ENCODE measurements at regions not wholly inside any gene's neighbourhood (a gene's known extent, or its start where the extent isn't known, plus 50 kb on each side); places are given as distances from the start of the nearest gene placed in this dataset.

DNA sequence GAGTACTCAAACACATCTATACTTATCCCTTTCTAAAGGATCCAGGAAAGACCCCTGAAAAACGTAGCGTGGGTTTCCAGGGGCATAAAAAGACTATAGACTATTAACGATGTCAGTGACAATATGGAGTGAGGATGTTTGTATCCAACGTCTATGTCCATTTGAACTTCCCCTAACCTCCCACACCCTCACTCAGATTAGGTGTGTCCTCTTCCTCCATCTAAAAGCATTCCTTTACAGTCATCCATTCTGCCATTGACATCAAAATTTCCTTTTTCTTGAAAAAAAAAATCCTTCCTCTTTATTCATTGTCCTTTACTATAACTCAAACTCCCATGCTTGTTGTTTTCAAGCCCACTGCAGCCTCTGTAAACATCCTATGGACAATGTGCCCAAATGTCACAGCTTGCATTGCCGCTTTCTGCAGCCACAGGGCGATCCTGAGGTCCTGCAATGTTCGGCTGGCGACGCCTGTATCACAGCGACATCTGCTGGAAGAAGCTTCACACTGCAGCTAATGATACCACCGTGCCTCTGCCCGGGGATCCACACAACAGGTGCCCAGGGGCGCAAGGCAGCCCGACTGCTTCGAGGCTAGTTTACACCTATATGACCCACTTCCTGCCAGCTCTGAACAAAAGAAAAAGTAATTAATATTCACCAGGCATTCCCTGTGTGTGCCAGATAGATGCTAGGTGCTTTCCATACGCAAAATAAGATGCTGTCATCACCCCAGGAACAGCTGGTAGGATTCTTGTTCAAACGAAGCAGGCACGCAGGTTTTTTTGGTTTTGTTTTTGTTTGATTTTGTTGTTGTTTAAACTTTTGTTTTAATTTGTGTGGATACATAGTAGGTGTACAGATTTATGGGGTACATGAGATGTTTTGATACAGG, 267.9 kb upstream of the GHITM start:
- peak; percentile 68 for DNase-seq (ENCODE audit: low spot score)

DNA sequence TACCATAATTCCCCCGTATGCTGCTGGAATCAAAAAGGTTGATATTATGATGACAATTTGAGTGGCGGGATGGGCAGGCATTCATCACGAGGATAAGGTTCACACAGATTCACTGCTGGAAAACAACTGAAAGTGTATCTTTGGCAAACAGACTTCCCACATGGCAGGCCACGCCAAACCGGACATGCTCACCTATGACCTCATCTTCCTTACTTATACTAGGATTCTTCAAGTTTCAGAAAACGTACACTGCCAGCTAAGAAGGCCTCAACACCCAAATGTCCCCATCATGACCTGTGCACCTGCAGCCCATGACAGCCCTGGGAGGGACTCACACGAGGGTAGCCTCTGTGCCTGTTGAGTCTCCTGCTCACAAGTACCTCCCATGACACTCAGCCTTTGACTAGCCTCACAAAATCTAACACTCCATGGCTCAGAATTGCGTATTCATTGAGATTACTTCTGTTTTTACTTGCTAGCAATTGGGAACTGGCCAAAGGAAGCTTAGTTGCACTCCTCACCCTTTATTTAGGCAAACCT, 259.0 kb upstream of the GHITM start:
- no peak for DNase-seq (ENCODE audit: low spot score)

DNA sequence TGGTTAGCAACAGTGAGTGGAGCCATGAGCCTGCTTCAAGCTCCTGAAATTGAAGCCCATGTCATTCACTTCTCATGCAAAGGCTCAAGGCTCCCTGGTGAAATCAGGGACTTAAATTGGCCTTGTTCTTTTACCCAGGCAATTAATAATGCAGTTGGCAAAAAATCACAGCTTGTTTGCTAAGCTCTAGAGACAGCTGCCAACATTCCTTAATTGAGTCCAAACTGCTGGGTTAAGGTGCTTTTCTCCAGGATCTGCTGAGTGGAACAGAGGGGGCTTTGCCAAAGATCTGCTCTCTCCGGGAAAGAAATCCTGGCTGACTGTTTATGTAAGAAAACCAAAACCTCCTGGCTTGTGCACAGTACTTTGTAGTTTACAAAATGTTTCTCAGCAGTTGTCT, 257.6 kb upstream of the GHITM start:
- no peak for DNase-seq (ENCODE audit: low spot score)

DNA sequence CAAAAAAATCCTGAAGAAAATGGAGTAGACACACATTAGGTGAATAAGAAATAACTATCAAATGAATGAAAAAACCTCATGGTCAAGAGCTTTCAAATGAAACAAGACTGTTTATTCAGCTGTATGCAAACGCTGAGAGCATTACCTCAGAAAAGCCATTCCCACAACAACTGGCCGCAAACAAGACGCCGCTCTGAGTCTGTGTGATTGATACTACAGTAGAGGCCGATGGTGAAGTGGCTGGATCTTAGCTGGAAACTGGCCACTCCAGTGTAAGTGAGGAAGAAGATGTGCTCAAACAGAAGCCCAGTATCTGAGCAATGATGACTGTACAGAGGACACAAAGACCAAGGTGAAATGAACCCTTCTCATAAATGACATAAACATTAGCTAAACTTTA, 252.4 kb upstream of the GHITM start:
- DNase-seq (ENCODE audit: low spot score): no peak

DNA sequence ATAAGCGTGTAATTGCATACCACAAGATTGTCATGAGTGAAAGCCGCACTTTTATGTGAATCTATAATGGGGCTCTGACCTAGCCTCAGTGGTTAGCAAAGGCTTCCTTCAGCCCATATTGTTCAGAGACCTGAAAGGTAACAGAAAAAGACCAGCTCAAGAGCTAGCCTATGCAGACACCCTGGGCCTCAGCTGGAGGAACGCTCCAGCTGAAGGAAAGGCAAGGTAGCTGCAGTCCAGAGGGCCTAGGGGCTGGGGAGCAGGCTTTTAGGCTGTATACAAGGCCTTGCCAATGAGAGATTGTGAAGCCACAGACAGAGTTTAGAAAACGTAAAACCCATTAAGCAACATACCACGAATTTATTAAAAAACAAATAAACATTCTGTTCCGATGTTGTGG, 246.6 kb upstream of the GHITM start:
- no peak for DNase-seq (ENCODE audit: low spot score)

DNA sequence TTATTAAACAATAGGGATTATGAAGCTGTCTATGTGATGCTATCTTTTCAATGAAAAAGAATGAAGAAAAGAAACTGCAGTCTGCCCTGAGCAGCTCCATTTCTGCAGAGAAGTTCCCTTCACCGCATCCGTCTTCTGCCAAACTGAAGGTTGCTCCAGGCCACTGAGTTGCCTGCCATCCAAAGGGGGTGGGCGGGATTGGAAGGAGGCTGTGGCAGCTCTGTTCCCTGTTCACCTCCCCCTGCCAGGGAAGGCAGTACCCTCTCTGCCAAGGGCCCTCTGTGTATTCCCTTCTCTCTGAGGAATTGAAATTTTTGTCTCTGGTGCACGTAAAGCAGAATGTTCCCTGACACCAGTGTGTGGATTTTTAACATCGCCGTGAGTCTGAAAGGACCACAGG, 243.1 kb upstream of the GHITM start:
- DNase-seq (ENCODE audit: low spot score): no peak

DNA sequence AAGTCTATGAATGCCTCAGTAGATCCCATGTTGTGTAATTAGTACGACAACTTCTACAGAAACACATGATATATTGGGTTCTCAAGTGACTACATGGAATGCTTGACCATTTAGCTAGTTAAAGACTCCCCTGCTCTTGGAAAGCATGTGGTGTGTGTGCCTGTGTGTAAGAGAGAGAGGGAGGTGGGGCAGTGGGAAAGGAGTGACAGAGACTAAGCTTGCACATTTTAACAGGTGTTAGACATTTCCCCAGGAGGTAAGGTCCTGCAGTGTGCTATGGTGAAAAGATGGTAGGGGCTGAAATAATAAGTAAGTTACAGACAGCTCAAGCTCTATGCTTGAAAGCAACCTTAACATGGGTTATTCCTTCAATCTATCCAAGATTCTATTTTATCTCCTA, 241.7 kb upstream of the GHITM start:
- DNase-seq (ENCODE audit: low spot score): no peak

DNA sequence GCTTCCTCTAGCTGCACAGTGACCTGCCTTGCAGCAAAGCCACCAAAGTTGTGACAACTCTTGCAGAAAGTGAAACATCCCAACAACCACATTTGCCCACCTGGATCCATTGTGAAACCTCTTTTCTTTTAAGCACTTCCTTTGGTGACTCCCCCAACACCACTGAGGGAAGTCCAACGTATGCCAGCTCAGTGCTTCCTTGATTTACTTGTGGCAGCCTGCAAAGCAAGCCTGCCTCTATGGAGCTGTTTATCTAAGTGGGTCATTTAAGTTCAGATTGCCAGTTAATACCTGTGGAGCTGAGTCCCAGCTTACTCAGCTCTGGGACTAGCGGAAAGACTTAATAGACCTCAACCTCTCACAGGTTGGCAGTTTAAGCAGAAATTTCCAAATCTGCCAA, 230.8 kb upstream of the GHITM start:
- no peak for DNase-seq (ENCODE audit: low spot score)

DNA sequence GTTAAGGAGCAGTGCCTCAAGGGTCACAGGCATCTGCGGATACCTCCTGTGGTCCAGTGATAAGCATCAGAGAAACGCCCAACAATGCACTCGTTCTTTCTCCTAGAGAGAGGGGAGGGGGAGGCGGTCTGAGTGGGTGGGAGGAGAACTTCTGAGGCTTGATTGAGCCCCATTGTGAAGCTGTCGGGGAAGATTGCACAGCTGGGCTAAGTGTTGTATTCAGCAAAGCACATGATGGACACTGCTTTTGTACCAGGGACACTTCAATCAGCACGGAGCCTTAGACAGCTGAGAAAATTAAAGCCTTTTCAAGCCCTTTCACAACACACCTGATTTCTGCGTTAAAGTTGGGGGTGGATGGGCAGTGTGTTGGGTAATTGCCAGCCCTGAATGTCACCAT, 230.3 kb upstream of the GHITM start:
- no peak for DNase-seq (ENCODE audit: low spot score)

DNA sequence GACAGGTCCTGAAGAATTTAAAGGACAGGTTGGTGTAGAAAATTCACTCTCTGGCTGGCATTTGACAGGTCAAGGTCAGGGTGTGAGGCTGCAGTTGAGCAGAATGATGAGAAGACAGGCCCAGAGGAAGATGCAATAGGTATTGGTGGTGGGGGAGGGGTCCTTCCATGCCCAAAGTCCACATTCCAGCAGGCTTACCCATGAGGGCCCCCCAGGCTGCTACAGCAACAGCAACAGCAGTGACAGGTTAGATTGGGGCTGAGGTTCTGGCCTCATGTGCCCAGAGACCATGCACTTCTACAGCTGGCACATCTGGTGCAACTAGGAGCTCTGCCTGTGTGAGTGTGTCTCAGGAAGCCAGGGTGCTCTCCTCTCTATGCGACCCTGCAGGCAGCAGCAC, 223.5 kb upstream of the GHITM start:
- DNase-seq (ENCODE audit: low spot score): no peak

DNA sequence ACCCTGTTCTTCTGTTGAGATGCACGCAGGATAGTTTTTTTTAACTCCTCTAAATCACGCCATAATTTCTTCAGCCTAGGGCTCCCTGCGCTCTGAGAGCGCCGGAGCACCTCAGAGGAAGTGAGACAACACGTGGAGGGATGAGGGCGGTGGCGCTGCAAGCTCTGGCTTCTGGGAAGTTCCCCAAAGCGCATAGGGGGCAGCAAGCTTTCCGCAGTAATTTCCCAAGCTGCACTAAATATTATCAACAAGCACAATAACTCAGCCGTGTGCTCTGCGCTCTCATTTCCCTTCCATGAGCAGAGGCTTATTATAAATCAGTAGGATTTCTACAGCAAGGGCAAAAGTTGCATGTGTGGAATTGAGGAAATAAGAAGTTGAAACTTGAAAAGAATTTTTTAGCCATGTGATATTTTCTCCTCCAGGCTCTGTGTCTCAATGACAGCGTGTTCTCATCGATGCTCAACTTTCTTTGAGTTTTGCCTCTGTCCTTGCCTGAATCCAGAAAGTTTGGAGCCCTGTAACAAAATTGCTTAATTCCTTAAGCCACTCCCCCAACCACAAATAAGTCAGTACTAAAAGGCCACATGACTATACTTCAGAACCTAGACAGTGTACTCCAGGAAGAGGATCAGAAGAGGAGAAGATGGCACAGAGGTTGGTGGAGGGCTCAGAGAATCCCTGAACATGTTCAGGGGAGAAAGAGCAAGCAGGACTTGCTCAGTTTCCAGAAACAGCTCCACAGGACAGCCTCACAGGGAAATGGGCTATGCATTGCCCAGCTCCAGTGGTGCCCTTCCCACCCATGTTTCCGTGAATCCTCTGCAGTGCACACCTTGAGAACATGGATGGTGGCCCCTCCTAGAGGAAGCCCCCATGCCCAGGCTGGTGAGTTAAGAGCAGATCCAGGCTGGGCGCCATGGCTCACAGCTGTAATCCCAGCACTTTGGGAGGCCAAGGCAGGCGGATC, 221.5 kb upstream of the GHITM start:
- DNase-seq (ENCODE audit: low spot score): no peak

DNA sequence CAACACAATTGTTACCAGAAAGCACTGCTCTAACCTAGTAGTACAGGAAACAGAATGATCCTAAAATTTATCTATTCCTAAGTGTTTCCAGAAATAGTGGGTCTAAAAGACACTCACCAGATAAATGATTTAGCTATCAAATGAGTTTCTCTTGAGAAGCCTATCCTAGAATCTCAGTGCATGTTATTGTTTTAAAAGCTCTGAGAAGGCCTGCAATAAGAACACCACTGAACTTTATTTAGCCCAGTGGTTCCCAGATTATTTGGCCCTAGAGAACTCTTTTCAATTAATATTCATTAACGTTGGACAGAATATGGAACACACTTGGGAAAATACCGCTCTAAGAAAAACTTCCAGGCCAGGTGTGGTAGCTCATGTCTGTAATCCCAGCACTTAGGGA, 220.1 kb upstream of the GHITM start:
- DNase-seq (ENCODE audit: low spot score): no peak

DNA sequence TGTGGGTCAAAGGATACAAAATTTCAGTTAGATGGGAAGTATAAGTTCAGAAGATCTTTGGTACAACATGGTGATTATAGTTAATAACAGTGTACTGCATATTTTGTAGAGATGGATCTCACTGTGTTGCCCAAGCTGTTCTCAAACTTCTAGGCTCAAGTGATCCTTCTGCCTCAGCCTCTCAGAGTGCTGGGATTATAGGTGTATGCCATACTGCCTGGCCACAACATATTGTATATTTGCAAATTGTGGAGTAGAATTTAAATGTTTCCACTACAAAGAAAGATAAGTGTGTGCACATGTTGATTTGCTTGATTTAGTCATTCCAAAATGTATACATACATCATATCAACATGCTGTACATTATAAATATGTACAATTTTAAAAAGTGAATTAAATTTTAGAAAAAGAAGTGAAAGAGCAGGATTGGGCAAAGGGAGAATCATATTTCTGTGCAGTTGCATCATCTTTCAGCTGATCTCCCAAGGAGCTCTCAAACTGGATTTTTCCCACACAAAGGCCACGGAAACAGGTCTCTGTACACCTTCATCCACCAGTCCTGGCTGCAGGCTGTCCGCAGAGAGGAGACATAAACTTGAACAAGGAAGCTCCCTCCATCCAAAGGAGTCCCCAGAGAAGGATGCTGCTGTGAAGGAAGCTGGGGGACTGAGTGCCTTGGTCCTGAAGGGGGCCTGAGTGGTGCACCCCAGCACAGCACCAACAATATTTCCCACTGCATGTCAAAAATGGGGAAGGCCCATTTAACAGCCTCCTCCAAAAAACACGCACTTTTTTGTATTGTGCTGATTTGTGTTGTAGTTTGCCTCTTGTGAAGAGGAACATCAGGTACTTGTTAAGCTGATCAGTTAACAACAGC, 217.1 kb upstream of the GHITM start:
- DNase-seq (ENCODE audit: low spot score): no peak

DNA sequence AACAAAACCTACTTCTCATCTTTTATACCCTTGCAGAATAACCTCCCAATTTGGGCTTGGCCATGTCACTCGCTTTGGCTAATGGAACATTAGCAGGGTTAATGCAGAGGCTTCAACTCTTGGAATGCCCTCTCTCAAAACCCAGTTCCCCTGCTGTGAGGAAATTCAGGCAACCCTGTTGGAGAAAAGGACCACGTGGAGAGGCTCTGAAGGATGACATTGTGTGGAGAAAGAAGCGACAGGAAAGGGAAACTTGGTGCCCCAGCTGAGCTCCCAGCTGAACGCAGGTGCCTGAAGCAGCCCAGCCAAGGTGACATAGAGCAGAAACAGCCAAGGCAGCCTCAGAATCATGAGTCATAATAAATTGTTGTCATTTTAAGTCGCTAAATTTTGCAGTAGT, 214.2 kb upstream of the GHITM start:
- no peak for DNase-seq (ENCODE audit: low spot score)

DNA sequence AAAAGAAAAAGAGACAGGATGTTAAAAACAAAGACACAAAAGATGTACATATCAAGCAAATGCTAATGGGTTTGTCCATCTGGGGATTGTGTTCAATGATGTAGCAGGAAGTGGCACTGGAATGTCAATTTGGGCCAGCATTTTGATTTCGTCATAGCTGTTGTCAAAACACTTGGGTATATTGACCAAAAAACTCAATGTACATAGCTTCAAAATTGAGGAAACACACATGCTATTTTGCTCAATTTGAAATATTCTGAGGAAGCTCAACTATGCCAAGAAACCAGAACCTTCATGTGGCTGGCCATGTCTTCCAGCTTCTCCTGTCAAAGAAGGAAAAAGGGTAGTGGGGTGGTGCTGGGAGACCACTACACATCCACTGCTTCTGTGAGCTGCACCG, 212.7 kb upstream of the GHITM start:
- DNase-seq (ENCODE audit: low spot score): no peak

DNA sequence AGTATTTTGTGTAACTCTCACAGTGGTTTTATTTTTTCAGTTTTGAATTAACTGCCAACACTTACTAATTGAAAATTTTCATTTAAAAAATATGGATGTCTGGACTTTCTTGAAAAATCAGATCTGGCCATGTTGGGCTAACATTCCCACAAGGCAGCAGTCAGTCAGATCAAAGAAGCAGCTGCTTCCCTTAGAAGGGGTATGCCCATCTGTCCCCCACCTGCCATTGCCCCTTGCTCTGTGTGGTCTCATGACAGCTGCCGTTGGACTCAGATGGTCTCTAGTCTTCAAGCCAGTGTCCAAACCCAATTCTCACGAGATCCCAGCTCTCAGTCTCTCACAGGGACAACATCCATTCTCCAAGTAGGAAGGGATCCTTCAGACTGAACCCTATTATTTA, 212.1 kb upstream of the GHITM start:
- DNase-seq (ENCODE audit: low spot score): no peak

DNA sequence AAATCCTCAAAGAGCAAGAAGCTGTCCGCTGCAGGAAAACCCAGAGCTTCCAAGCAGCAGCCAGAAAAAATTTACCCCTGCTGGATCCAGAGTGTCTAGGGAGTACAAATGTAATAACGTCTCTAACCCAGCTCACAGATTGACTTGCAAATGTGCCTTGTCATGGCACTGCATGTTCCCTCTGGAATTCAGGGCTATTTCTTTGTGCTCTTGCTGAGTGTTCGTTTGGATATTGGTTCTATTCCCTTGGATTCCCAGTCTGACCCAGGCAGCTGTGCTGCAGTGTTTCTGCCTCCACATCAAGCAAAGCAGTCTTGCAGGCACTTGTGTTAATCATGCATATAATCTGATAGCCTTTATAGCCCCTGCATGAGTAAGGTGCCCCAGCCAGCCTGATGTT, 209.9 kb upstream of the GHITM start:
- no peak for DNase-seq (ENCODE audit: low spot score)

DNA sequence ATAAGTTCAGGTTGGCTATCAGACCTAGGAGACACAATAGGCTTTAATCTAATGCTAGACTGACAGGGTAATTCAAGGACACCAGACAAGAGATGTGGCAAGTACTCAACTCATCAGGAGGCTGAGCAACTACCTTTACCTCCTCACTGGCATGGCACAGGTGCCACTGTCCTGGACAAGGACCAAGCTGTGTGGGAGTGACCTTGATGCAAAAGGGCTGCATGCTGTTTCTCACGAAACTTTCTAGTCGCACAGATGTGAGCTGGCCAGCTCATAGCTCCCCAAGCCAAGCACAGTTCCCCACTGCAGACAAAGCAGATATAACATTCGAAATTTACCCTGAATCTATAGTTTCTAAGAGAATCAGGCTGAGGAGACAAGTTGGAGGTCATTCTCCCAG, 207.6 kb upstream of the GHITM start:
- DNase-seq (ENCODE audit: low spot score): no peak

DNA sequence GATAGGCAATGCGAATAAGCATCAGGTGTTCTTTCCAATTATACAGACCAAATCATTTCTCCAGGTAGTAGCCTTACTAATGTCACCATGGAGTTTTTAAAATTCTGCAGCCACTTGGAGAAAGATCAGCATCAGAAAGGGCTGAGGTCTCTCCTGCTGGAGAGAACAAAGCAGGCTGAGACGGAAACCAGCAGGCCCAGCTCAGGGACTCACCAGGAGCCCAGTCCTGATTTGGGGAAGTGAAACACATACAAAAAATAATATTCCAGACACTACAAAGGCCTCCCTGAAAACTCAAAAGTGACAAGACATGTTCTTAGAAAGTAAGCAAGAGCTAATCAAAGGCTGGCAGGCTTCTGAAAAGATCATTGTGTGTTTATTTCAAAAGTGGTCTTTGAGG, 207.1 kb upstream of the GHITM start:
- DNase-seq (ENCODE audit: low spot score): no peak

DNA sequence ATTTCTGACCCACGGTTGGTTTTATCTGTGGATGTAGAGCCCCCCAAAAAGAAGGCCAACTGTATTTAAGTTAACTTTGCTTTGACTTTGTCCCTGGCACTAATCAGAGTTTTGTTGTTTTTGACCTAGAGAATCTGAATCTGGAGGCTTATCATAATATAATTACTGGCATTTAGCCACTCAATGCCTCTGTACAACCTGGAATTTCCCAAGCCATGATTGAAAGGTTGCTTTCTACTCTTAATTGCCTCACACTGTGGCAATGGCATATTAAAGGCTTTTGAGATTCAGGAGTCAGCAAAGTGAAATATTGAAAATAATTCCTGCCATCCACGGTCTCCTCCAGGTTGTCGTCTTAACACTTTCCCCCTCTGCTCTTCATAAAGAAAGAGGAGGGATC, 205.2 kb upstream of the GHITM start:
- DNase-seq (ENCODE audit: low spot score): no peak

DNA sequence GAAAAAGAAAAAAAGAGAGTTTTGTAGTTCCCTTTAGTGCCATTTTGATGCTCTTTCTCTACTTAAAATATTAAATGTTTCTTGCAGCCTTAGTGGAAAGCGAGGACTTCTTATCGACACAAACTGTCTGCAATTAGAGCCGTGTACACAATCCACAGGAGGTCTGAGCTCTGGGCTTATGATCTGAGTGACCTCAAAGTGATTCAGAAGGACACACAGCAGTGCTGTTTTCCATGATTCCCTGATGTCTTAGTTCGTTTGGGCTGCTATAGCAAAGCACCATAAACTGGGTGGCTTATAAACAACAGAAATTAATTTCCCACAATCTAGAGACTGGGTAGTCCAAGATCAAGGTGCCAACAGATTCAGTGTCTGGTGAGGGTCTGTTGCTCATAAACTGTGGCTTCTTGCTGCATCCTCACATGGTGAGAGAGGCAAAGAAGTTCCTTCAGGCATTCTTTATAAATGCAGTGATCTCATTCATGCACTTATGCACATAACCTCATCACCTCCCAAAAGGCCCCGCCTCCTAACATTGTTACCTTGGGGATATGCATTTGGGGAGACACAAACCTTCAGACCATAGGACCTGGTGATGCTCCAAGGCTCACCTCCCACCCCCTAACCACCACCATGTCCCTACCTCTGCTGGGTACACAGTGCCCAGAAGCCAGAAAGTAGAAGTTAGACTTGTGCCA, 204.5 kb upstream of the GHITM start:
- DNase-seq (ENCODE audit: low spot score): no peak

All from CD4-positive, alpha-beta T cell treated with Interleukin-2 at 100 ng/mL for 4 hours (primary cell).